Hematopoietic multipotent progenitor cell treated with erythropoietin and hydrocortisone succinate and interleukin-3 and kit ligand, for 6 days (in vitro differentiated cells): ENCODE measurements at regions not wholly inside any gene's neighbourhood (a gene's known extent, or its start where the extent isn't known, plus 50 kb on each side); places are given as distances from the start of the nearest gene placed in this dataset.

ENCODE experiments used
- DNase-seq: peaks from one replicate; pipeline ENCODE4 v3.0.0-alpha.2; 2015

DNA sequence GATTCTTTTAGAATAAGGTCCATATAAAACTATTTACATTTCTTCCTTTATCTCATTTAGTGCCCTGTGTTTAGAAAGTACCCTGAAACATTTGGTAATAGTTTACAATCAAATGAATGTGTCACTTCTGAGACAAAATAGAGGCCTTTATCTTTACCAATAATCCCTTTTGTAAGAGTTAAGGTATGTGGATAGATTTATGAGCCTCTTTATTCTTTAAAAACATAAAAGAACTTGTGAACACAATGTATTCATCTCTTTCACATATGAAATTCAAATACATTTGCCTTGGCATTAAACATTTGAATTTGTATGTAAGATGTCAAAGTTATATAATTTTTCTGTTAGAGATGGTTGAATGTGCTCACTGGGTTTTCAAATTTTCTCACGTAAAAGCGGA, 180.5 kb upstream of the CWC22 start:
- DNase-seq = no peak

GRCh38 chr2:180184506-180184905, 177.4 kb upstream of the CWC22 start:
- DNase-seq = no peak

GRCh38 chr2:180180511-180180910, 173.4 kb upstream of the CWC22 start:
- no peak for DNase-seq

GRCh38 chr2:180177534-180177933, 170.4 kb upstream of the CWC22 start:
- DNase-seq = no peak

DNA sequence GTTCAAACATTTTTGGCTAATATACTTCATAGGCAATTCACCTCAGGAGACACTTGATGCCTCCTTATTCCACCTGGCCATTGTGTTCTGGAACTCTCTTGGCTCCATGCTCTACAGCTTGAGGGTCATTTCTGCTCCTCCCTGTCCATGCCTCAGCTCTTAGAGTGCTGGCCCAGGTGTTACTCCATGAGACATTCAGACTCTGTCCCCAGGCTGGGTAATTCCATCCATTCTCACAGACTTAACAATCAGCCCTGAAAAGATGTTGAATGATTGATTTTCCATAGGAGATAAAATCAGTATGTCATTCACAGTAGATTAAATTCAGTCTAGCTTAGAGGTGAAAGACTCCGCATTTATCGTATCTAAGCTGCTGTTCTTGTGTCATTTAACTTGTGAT, 168.6 kb upstream of the CWC22 start:
- no peak for DNase-seq

DNA sequence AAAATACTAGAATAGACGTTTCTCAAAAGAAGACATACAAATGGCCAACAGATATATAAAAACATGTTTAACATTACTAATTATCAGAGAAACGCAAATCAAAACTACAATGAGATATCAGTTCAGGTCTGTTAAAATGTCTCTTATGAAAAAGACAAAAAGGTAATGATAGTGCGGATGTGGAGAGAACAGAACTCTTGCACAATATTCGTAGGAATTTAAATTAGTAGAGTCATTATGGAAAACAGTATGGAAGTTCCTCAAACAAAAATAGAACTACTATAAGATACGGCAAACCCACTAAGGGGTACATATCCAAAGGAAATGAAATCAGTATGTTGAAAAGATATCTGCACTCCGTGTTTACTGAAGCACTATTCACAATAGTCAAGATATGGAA, 167.5 kb upstream of the CWC22 start:
- DNase-seq = no peak

GRCh38 chr2:180169474-180169873, 162.4 kb upstream of the CWC22 start:
- DNase-seq = no peak

DNA sequence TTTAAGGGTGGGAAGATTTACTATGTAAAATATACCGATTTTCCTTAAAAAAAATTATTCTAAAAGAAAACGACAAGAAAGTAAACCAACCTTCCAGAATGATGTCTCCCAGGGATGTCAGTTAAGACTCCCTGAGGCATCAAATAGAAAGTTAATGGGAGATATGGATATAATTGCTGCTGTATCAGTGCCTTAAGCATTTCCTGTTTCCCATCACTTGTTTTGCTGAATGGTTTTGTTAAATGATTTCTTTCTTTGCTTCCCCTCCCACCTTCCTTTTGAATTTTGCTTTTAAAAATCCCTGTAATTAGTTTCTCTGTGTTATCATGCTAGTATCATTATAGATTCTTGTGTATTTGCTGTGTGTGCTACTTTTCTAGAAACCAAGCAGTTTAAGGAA, 154.3 kb upstream of the CWC22 start:
- DNase-seq = no peak

- DNase-seq = no peak
Observed at GRCh38 chr2:180159921-180160320, 152.8 kb upstream of the CWC22 start.

DNA sequence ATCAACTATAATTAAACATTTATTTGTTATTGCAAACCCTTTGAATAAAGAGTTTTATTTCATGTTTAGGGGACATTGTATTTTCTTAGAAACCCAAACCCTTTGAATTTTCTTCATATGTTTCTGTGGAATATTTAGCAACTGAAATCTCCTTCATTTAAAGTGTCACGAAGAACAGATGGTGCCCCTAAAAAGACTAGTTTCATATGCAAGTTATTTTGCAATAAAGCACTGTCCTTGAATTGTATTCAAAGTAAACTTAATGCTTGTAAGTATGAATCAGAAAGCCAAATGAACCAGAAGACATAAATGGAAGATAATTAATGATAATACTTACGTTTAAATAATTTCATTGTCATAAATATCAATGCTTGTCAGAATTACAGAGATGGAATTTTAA, 151.9 kb upstream of the CWC22 start:
- no peak for DNase-seq

- DNase-seq = no peak
Observed at GRCh38 chr2:180156651-180157050, 149.6 kb upstream of the CWC22 start.

DNA sequence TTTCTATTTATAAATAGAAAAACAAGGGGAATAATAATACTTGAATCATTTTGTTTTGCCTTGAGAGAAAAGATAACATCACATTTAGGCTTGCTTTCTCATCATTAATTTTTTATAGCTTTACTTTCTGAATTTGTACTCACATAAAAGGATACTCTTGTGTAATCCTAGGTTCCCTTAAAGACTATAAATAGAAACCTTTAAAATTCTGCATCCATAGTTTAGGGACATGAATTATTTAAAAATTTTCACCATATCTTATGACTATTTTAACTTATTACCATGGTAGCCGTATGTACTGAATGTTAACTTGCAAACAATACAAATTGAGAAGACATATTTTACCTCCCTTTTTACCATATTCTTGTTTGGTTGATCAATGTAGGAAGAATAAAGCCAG, 143.5 kb upstream of the CWC22 start:
- no peak for DNase-seq

DNA sequence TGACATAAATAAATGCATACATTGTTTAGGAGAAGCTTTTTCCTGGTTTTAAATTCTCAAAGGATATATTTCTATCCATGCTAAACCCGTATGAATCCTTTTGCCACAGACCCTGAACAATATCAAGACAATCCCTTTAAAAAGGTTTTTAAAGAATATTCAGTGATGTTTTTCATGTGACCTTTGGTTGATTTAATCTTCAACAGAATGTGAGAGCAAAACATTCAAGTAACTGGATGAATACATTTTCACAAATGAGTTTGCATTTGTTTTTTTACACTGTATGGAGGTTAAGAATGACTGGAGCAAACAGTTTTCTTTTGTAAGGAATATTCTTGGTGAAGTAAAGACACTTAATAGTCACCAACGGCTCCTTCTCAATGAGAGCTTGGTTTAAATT, 139.4 kb upstream of the CWC22 start:
- DNase-seq = no peak

- DNase-seq = no peak
Observed at GRCh38 chr2:180146114-180146513, 139.0 kb upstream of the CWC22 start.

- DNase-seq = no peak
Observed at GRCh38 chr2:180145163-180145562, 138.1 kb upstream of the CWC22 start.

DNA sequence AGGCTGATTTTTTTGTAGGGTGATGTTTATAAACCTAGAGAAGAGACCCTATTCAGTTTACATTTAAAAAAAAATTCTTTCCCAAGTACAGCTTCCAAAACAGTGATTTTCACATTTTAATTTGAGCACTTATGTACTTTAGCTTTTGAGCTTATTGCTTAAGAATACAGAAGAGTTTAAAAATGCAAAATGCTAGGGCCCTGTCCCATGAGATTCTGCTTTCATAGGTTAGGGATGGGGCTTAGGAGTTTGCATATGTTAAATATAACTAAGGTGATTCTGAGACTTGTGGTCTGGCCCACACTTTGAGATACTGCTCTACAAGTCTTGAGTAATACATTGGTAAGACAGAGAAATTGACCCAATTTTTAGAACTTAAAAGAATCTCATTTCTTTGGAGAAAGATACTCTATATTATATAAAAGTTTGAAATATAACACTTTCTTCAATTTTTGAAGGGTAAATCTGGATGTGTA, 137.3 kb upstream of the CWC22 start:
- no peak for DNase-seq

GRCh38 chr2:180143633-180144337, 136.7 kb upstream of the CWC22 start:
- peak; percentile 1 for DNase-seq

- no peak for DNase-seq
Observed at GRCh38 chr2:180141600-180141999, 134.5 kb upstream of the CWC22 start.

DNA sequence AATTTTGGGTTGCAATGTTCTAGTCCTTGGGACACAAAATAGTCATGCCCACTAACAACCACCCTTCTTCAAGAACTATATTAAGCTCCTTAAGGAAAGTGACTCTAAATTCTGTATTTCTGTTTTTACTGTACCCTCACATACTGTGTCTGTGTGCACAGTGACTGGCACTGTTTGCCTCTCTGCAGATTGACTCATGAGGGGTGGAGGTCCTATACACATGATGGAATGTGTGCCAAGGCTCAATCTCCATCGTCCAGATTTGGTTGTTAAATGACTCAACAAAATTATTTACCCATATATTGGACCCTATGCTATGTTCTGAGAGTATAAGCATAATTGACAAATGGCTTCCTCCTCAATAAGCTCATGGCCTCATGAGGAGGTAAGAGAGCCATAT, 126.6 kb upstream of the CWC22 start:
- no peak for DNase-seq

DNA sequence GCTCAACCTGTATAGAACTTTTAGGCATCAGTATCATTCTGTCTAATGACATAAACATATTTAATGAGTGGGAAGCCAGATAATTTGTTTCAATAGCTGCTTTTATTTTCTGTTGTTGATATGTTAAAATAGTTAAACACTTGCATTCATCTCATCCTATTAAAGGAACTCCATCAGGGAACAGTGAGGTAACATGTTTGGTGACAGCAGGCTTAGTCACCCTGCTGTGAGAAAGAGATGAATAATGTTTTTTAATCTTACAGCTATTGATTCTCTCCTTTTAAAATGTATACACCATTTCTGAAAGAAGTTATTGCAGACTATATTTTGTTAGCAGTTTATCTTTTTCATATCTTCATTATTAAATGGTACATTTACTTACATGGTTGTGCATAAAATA, 123.3 kb upstream of the CWC22 start:
- DNase-seq = no peak

DNA sequence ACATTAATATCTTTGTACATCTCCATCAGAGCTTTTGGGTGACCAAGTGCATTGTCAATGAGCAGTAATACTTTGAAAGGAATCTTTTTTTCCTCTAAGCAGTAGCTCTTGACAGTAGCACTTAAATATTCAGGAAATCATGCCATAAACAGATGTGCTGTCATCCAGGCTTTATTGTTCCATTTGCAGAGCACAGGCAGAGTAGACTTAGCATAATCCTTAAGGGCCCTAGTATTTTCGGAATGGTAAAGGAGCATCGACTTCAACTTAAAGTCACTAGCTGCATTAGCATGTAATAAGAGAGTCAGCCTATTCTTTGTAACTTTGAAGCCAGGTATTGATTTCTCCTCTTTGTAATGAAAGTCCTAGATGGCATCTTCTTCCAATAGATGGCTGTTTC, 121.8 kb upstream of the CWC22 start:
- DNase-seq = no peak

DNA sequence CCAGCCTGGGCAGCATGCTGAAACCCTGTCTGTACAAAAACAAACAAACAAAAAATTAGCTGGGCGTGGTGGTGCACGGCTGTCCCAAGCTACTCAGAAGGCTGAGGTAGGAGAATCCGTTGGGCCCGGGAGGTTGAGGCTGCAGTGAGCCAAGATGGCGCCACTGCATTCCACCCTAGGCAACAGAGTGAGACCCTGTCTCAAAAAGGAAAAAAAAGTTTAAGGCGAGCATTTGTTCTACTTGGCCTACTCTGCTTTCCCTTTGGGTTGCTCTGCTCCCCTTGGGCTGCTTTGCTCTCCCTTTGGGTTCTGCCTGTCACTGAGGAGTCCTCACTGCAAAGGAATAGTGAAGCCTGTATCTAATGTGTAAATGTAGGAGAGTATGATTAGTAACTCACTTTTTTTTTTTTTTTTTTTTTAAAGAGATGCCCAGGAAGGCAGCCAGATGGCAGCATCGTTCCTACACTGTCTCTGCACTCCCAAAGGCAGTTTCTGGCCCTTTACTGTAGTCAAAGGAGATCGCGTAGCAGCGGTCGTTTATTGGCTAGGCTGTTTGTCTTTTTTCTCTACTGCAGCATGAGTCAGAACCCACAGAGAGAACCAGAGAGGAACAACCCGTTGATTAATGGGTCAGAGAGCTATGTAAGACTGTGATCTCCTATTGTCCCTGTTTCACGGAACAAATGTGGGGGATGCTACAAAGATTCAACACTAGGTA, 118.3 kb upstream of the CWC22 start:
- DNase-seq = peak; percentile 81

GRCh38 chr2:180124273-180125139, 117.4 kb upstream of the CWC22 start:
- peak; percentile 69 for DNase-seq

- no peak for DNase-seq
Observed at GRCh38 chr2:180122874-180123273, 115.8 kb upstream of the CWC22 start.
